ENCODE measurements at regions not wholly inside any gene's neighbourhood (a gene's known extent, or its start where the extent isn't known, plus 50 kb on each side); places are given as distances from the start of the nearest gene placed in this dataset.

GRCh38 chr6:90425161-90425641 lies 128.6 kb upstream of the BACH2 start:
- H3K27ac Mint-ChIP-seq = no peak overlapping the region
- H3K36me3 Mint-ChIP-seq (ENCODE audit: low read depth) = peaks cover 4% of the 10 kb centered on the region; the same call in 2 of the 3 replicates
- H3K4me3 ChIP-seq = no peak overlapping the region
- no peak overlapping the region for H3K4me3 Mint-ChIP-seq
- H3F3A ChIP-seq (replicated peaks; ENCODE audit: low read depth) = no peaks in the 10 kb centered on the region
- peaks cover 17% of the 10 kb centered on the region; the same call in 2 of the 3 replicates for H3K9me3 Mint-ChIP-seq
- ATAC-seq (no peak), DNase-seq (ENCODE audit: low spot score) (no peak)
- H3K79me2 ChIP-seq (replicated peaks; ENCODE audit: insufficient read depth) = no peaks in the 10 kb centered on the region
- no peaks in the 10 kb centered on the region for H4K20me1 ChIP-seq (replicated peaks; ENCODE audit: insufficient read depth)
- no peaks in the 10 kb centered on the region for H3K27me3 Mint-ChIP-seq (ENCODE audit: insufficient read depth, low read depth, poor library complexity)
- no peak overlapping the region for H2AFZ ChIP-seq
- H3K36me3 ChIP-seq (ENCODE audit: insufficient read depth) = peaks cover 5% of the 10 kb centered on the region; the same call in 1 of the 2 replicates
- no peaks in the 10 kb centered on the region for H3K4me1 ChIP-seq (ENCODE audit: insufficient read depth)
- no peak for TF ChIP-seq ETS1 (IDR thresholded peaks at IDR 0.05)
- no peak for TF ChIP-seq EZH2phosphoT487 (IDR thresholded peaks at IDR 0.05; ENCODE audit: unreplicated experiment)
- TF ChIP-seq, protein P1, sequence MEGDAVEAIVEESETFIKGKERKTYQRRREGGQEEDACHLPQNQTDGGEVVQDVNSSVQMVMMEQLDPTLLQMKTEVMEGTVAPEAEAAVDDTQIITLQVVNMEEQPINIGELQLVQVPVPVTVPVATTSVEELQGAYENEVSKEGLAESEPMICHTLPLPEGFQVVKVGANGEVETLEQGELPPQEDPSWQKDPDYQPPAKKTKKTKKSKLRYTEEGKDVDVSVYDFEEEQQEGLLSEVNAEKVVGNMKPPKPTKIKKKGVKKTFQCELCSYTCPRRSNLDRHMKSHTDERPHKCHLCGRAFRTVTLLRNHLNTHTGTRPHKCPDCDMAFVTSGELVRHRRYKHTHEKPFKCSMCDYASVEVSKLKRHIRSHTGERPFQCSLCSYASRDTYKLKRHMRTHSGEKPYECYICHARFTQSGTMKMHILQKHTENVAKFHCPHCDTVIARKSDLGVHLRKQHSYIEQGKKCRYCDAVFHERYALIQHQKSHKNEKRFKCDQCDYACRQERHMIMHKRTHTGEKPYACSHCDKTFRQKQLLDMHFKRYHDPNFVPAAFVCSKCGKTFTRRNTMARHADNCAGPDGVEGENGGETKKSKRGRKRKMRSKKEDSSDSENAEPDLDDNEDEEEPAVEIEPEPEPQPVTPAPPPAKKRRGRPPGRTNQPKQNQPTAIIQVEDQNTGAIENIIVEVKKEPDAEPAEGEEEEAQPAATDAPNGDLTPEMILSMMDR (conservative IDR thresholded peaks at IDR 0.05; ENCODE audit: low read depth in 2 of 2) = no peak
- TF ChIP-seq, protein P2, sequence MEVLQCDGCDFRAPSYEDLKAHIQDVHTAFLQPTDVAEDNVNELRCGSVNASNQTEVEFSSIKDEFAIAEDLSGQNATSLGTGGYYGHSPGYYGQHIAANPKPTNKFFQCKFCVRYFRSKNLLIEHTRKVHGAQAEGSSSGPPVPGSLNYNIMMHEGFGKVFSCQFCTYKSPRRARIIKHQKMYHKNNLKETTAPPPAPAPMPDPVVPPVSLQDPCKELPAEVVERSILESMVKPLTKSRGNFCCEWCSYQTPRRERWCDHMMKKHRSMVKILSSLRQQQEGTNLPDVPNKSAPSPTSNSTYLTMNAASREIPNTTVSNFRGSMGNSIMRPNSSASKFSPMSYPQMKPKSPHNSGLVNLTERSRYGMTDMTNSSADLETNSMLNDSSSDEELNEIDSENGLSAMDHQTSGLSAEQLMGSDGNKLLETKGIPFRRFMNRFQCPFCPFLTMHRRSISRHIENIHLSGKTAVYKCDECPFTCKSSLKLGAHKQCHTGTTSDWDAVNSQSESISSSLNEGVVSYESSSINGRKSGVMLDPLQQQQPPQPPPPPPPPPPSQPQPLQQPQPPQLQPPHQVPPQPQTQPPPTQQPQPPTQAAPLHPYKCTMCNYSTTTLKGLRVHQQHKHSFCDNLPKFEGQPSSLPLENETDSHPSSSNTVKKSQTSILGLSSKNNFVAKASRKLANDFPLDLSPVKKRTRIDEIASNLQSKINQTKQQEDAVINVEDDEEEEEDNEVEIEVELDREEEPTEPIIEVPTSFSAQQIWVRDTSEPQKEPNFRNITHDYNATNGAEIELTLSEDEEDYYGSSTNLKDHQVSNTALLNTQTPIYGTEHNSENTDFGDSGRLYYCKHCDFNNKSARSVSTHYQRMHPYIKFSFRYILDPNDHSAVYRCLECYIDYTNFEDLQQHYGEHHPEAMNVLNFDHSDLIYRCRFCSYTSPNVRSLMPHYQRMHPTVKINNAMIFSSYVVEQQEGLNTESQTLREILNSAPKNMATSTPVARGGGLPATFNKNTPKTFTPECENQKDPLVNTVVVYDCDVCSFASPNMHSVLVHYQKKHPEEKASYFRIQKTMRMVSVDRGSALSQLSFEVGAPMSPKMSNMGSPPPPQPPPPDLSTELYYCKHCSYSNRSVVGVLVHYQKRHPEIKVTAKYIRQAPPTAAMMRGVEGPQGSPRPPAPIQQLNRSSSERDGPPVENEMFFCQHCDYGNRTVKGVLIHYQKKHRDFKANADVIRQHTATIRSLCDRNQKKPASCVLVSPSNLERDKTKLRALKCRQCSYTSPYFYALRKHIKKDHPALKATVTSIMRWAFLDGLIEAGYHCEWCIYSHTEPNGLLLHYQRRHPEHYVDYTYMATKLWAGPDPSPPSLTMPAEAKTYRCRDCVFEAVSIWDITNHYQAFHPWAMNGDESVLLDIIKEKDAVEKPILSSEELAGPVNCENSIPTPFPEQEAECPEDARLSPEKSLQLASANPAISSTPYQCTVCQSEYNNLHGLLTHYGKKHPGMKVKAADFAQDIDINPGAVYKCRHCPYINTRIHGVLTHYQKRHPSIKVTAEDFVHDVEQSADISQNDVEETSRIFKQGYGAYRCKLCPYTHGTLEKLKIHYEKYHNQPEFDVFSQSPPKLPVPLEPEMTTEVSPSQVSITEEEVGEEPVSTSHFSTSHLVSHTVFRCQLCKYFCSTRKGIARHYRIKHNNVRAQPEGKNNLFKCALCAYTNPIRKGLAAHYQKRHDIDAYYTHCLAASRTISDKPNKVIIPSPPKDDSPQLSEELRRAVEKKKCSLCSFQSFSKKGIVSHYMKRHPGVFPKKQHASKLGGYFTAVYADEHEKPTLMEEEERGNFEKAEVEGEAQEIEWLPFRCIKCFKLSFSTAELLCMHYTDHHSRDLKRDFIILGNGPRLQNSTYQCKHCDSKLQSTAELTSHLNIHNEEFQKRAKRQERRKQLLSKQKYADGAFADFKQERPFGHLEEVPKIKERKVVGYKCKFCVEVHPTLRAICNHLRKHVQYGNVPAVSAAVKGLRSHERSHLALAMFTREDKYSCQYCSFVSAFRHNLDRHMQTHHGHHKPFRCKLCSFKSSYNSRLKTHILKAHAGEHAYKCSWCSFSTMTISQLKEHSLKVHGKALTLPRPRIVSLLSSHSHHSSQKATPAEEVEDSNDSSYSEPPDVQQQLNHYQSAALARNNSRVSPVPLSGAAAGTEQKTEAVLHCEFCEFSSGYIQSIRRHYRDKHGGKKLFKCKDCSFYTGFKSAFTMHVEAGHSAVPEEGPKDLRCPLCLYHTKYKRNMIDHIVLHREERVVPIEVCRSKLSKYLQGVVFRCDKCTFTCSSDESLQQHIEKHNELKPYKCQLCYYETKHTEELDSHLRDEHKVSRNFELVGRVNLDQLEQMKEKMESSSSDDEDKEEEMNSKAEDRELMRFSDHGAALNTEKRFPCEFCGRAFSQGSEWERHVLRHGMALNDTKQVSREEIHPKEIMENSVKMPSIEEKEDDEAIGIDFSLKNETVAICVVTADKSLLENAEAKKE (CRISPR knock-in tag; IDR thresholded peaks at IDR 0.05) = no peak
- TF ChIP-seq REST (IDR thresholded peaks at IDR 0.05; ENCODE audit: unreplicated experiment) = no peak
- no peak for TF ChIP-seq STAT1 (IDR thresholded peaks at IDR 0.05; ENCODE audit: unreplicated experiment)
- no peak for TF ChIP-seq JUNB (IDR thresholded peaks at IDR 0.05; ENCODE audit: unreplicated experiment)
- TF ChIP-seq CREB1 (CRISPR knock-in tag; IDR thresholded peaks at IDR 0.05; ENCODE audit: low read depth) = no peak
- no peak for TF ChIP-seq ZNF331 (CRISPR knock-in tag; IDR thresholded peaks at IDR 0.05; ENCODE audit: low read depth)
- no peak for TF ChIP-seq POLR2AphosphoS5 (IDR thresholded peaks at IDR 0.05; ENCODE audit: low read depth)
- TF ChIP-seq EZH2 (IDR thresholded peaks at IDR 0.05; ENCODE audit: low read depth, unreplicated experiment) = no peak
- H3K27ac ChIP-seq (ENCODE audit: low read depth) = no peak overlapping the region
- no peaks in the 10 kb centered on the region for H3K4me1 Mint-ChIP-seq
- H3K4me2 ChIP-seq = no peak overlapping the region
- no peaks in the 10 kb centered on the region for H3K9me2 ChIP-seq (ENCODE audit: insufficient read depth)
- no peaks in the 10 kb centered on the region for H3K27me3 ChIP-seq (ENCODE audit: insufficient read depth)
